AG10803 (cell line): ENCODE measurements at regions not wholly inside any gene's neighbourhood (a gene's known extent, or its start where the extent isn't known, plus 50 kb on each side); places are given as distances from the start of the nearest gene placed in this dataset.

ENCODE experiments used
- DNase-seq: peaks from one replicate; pipeline ENCODE4 v3.0.0; 2010; ENCODE audit warnings: low read depth
- H3K4me3 ChIP-seq: 2 replicates; pipeline ENCODE4 v1.5.1; 2011; ENCODE audit warnings: mild to moderate bottlenecking, low read length, control low read depth
- TF ChIP-seq, protein P1 (sequence below): conservative IDR thresholded peaks from 2 replicates; pipeline ENCODE4 v1.5.1; 2011; ENCODE audit warnings: mild to moderate bottlenecking, low read length, control low read depth, inconsistent platforms

DNA sequence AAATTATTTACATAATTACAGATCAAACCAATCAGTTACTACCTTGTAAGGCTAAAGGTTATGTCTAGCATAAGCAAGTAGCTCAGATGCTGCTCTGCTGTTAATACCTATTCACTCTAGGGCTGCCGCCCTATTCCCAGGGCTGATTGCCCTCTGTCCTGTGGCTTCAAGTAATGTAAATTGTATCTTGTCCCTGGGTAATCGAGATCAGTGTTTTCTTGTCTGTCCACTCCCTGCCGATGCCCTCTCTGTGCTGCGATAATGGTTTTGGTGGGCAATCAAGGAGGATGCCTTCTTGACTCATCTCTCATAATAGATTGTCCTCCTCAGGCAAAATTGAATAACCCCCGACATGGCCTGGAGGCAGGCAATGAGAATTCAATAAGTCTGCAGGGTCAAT is 641.0 kb upstream of the PITX2 start:
- no peak for DNase-seq
- TF ChIP-seq, protein P1, sequence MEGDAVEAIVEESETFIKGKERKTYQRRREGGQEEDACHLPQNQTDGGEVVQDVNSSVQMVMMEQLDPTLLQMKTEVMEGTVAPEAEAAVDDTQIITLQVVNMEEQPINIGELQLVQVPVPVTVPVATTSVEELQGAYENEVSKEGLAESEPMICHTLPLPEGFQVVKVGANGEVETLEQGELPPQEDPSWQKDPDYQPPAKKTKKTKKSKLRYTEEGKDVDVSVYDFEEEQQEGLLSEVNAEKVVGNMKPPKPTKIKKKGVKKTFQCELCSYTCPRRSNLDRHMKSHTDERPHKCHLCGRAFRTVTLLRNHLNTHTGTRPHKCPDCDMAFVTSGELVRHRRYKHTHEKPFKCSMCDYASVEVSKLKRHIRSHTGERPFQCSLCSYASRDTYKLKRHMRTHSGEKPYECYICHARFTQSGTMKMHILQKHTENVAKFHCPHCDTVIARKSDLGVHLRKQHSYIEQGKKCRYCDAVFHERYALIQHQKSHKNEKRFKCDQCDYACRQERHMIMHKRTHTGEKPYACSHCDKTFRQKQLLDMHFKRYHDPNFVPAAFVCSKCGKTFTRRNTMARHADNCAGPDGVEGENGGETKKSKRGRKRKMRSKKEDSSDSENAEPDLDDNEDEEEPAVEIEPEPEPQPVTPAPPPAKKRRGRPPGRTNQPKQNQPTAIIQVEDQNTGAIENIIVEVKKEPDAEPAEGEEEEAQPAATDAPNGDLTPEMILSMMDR, result no peak
- H3K4me3 ChIP-seq, result no peak overlapping the region

DNA sequence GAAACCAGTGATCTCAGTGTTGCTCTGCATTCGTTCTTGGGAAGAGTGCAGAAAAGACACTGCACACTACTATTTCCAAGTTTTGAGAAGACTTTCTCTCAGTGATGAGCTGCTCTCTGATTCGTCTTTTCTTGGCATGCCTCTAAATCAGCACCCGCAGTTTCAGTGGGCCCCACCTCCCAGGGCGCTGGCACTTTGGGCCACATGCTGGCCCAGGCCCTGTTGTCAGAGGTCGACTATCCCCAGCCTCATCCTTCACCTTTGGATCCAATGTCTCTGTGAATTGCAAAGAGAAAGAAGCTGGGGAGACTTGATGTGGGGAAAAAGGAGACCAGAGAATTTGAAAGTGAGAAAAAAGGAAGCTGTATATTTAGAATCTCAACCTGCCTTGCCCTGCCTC is 644.1 kb upstream of the PITX2 start:
- H3K4me3 ChIP-seq, result no peak overlapping the region
- DNase-seq, result no peak
- TF ChIP-seq, protein P1, result no peak

GRCh38 chr4:111267786-111268185 is 644.9 kb upstream of the PITX2 start:
- H3K4me3 ChIP-seq, result no peak overlapping the region
- DNase-seq, result no peak
- TF ChIP-seq, protein P1, result no peak

DNA sequence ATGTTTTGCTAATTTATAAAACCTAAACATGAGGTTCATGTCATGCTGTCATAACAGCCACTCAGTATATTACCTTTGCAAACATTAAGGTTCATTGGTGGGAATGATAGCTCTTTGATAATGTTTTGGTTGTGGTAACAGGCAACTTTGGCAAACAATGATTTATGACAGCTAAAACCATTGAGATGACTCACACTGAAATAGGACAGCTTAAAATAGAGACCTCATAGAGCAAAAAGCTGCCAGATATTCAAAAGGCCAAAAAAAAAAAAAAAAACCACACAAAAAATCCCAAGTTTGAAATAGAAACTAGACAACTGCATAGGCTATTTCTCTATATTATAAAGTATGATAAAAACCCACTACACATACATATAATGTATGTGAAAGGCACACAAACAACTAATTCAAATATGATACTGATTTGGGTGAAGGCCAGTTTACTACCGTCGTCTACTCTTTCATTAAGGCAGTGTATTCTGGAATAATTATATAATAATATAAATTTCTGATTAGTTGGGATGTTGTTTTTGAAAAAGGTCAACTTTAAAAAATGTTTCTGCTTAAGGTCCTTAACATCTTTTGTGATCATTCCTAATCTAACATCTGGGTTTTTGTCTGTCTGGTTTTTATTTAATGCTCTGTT is 646.0 kb upstream of the PITX2 start:
- H3K4me3 ChIP-seq, result no peak overlapping the region
- DNase-seq, result peak; percentile 61
- TF ChIP-seq, protein P1, result no peak

GRCh38 chr4:111269439-111269838 is 646.6 kb upstream of the PITX2 start:
- DNase-seq, result no peak
- TF ChIP-seq, protein P1, result no peak
- H3K4me3 ChIP-seq, result no peak overlapping the region

DNA sequence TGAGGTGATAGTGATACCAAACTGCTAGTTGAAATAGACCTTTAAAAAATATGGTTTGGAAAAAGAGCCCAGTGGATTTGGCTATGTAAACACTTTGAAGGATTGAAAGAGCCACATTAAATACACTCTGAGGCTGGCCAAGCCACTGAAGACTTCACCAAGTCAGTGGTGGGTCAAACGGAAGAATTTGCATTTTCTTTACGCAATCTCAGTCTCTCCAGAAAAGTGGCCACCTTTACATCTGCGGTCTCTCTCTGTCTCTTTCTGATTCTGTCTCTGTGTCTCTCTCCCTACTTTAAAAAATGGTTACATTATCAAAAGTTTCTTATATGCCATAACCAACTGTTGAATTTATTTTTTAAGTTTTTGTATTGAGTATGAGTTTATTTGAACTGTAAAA is 651.2 kb upstream of the PITX2 start:
- no peak overlapping the region for H3K4me3 ChIP-seq
- DNase-seq, result no peak
- TF ChIP-seq, protein P1, result no peak

DNA sequence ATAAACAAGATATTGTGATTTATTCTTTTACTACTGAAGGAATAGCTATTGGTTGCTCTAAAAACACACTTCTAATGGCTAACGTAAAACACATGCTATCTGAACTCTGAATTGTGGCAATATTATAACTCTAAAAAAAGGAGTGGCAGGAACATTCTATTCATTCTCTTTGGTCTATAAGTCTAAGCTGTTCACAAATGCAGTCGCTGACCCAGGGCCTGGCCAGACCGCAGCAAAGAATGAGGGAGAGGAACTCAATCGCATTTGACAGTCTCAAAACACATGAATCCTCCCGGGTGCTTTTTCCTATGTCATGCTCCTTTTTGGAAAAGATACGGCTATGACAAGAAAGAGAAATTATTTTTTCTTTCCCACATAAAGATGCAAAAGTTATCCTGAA is 651.6 kb upstream of the PITX2 start:
- no peak overlapping the region for H3K4me3 ChIP-seq
- TF ChIP-seq, protein P1, result no peak
- DNase-seq, result peak; percentile 49
